Keratinocyte (primary cell): ENCODE measurements at regions not wholly inside any gene's neighbourhood (a gene's known extent, or its start where the extent isn't known, plus 50 kb on each side); places are given as distances from the start of the nearest gene placed in this dataset.

Source experiments
- EZH2 ChIP-seq: IDR thresholded peaks from one replicate; pipeline ENCODE4 v1.6.1; 2012; ENCODE audit warnings: inconsistent platforms, mild to moderate bottlenecking, low read length, moderate library complexity
- TF ChIP-seq, protein P1 (sequence below), 3 experiments: IDR thresholded peaks in 1 of 3; conservative IDR thresholded peaks in 1 of 3; optimal IDR thresholded peaks in 1 of 3; 2 replicates in 2 of 3; 3 replicates in 1 of 3; pipeline versions ENCODE3 to v1.5.1; 2011; ENCODE audit warnings: low read length in 3 of 3, mild to moderate bottlenecking in 3 of 3, moderate library complexity in 2 of 3, control low read depth in 1 of 3, inconsistent platforms in 1 of 3; ENCODE audit not compliant: insufficient read depth in 2 of 3; ENCODE audit errors: extremely low read depth in 1 of 3

DNA sequence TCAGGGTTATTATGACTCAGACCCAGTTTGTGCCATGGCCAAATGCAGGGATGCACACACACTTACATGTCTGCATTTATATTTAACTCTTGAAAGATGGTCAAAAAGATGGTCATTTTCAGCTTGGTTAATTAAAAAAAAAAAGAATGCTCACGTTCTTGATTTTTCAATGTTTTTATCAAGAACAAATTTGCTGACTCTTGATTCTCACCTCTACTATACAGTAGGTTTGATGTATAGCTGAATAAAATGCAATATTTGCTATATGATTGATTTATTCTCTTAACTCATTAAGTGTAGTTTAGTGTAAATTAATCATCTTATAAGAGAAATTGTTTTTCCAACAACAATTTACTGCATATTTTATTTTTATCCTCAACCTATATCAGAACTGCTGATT, 160.4 kb downstream of the SLIT2 start:
- TF ChIP-seq, protein P1, sequence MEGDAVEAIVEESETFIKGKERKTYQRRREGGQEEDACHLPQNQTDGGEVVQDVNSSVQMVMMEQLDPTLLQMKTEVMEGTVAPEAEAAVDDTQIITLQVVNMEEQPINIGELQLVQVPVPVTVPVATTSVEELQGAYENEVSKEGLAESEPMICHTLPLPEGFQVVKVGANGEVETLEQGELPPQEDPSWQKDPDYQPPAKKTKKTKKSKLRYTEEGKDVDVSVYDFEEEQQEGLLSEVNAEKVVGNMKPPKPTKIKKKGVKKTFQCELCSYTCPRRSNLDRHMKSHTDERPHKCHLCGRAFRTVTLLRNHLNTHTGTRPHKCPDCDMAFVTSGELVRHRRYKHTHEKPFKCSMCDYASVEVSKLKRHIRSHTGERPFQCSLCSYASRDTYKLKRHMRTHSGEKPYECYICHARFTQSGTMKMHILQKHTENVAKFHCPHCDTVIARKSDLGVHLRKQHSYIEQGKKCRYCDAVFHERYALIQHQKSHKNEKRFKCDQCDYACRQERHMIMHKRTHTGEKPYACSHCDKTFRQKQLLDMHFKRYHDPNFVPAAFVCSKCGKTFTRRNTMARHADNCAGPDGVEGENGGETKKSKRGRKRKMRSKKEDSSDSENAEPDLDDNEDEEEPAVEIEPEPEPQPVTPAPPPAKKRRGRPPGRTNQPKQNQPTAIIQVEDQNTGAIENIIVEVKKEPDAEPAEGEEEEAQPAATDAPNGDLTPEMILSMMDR (optimal IDR thresholded peaks at IDR 0.05 in 1 of 3, IDR thresholded peaks at IDR 0.05 in 1 of 3, conservative IDR thresholded peaks at IDR 0.05 in 1 of 3; ENCODE audit: extremely low read depth in 1 of 3, insufficient read depth in 2 of 3, low read length in 3 of 3): no peak
- no peak for TF ChIP-seq EZH2
